HG02885 (cell line): ENCODE measurements at regions not wholly inside any gene's neighbourhood (a gene's known extent, or its start where the extent isn't known, plus 50 kb on each side); places are given as distances from the start of the nearest gene placed in this dataset.

ENCODE experiments used
- ATAC-seq: cut with Tn5 transposase; IDR thresholded peaks from one replicate; pipeline ENCODE4 v1.9.1; 2021; ENCODE audit warnings: mild to moderate bottlenecking; ENCODE audit not compliant: unreplicated experiment, poor library complexity

- no peak for ATAC-seq
Observed at GRCh38 chr13:87052731-87053130, 618.4 kb upstream of the SLITRK5 start.

GRCh38 chr13:87057807-87058520 lies 613.2 kb upstream of the SLITRK5 start:
- no peak for ATAC-seq

- no peak for ATAC-seq
Observed at GRCh38 chr13:87058786-87059329, 612.3 kb upstream of the SLITRK5 start.

- ATAC-seq, result no peak
Observed at GRCh38 chr13:87078947-87079795, 592.0 kb upstream of the SLITRK5 start.

- no peak for ATAC-seq
Observed at GRCh38 chr13:87080100-87080779, 590.9 kb upstream of the SLITRK5 start.

GRCh38 chr13:87084192-87084591 lies 587.0 kb upstream of the SLITRK5 start:
- no peak for ATAC-seq

- ATAC-seq, result no peak
Observed at GRCh38 chr13:87087741-87088140, 583.4 kb upstream of the SLITRK5 start.

GRCh38 chr13:87089391-87089790 lies 581.8 kb upstream of the SLITRK5 start:
- no peak for ATAC-seq

GRCh38 chr13:87093399-87093798 lies 577.8 kb upstream of the SLITRK5 start:
- ATAC-seq, result no peak

- no peak for ATAC-seq
Observed at GRCh38 chr13:87094646-87095045, 576.5 kb upstream of the SLITRK5 start.

GRCh38 chr13:87100431-87100830 lies 570.7 kb upstream of the SLITRK5 start:
- no peak for ATAC-seq

- ATAC-seq, result no peak
Observed at GRCh38 chr13:87107651-87108050, 563.5 kb upstream of the SLITRK5 start.

- no peak for ATAC-seq
Observed at GRCh38 chr13:87120476-87120875, 550.7 kb upstream of the SLITRK5 start.

GRCh38 chr13:87122551-87122950 lies 548.6 kb upstream of the SLITRK5 start:
- ATAC-seq, result no peak

- ATAC-seq, result no peak
Observed at GRCh38 chr13:87123987-87124784, 547.0 kb upstream of the SLITRK5 start.

GRCh38 chr13:87124785-87125074 lies 546.4 kb upstream of the SLITRK5 start:
- no peak for ATAC-seq

GRCh38 chr13:87128036-87128435 lies 543.1 kb upstream of the SLITRK5 start:
- ATAC-seq, result no peak

- ATAC-seq, result no peak
Observed at GRCh38 chr13:87128491-87128890, 542.7 kb upstream of the SLITRK5 start.

- ATAC-seq, result no peak
Observed at GRCh38 chr13:87129602-87130300, 541.4 kb upstream of the SLITRK5 start.

GRCh38 chr13:87130423-87130822 lies 540.7 kb upstream of the SLITRK5 start:
- ATAC-seq, result no peak
